ENCODE measurements at regions not wholly inside any gene's neighbourhood (a gene's known extent, or its start where the extent isn't known, plus 50 kb on each side); places are given as distances from the start of the nearest gene placed in this dataset.
A peak's percentile ranks its signal among the peaks of the same experiment; 100 is the strongest.

- Histone ChIP-seq H3K4ac (ENCODE audit: low read length) (no peak overlapping the region), H3K9ac (ENCODE audit: low read depth, low read length, poor library complexity) (no peak overlapping the region), H3K23ac (ENCODE audit: low read depth, low read length, poor library complexity) (no peak overlapping the region), H3K18ac (ENCODE audit: low read length) (no peak overlapping the region), H3K27me3 (ENCODE audit: control insufficient read depth in 3 of 3, insufficient read depth in 3 of 3, low read depth in 1 of 3, low read length in 3 of 3) (no peaks in the 10 kb centered on the region), H3K36me3 (replicated peaks in 1 of 2; ENCODE audit: control insufficient read depth in 2 of 2, insufficient read depth in 2 of 2, low read length in 2 of 2) (no peaks in the 10 kb centered on the region), H4K91ac (ENCODE audit: low read depth, low read length, poor library complexity) (no peak overlapping the region), H4K8ac (ENCODE audit: low read depth, low read length) (no peak overlapping the region), H3K4me3 (ENCODE audit: low read length in 2 of 2) (no peak overlapping the region), H2AFZ (ENCODE audit: low read length) (no peak overlapping the region), H2AK5ac (ENCODE audit: low read depth, low read length) (no peak overlapping the region), H3K27ac (replicated peaks; ENCODE audit: low read length) (no peak overlapping the region), H2BK5ac (ENCODE audit: low read length) (no peak overlapping the region), H3K9me3 (replicated peaks in 1 of 2; ENCODE audit: control insufficient read depth in 2 of 2, insufficient read depth in 1 of 2, low read depth in 1 of 2, low read length in 2 of 2) (peaks cover 0 to 13% of the 10 kb centered on the region in 2 donors), H2BK15ac (ENCODE audit: low read length) (no peak overlapping the region), H3K4me1 (ENCODE audit: control insufficient read depth in 2 of 2, insufficient read depth in 1 of 2, low read depth in 1 of 2, low read length in 2 of 2) (no peaks in the 10 kb centered on the region), H2BK12ac (ENCODE audit: low read length) (no peak overlapping the region), H3K79me1 (ENCODE audit: low read depth, low read length) (no peaks in the 10 kb centered on the region), H3K14ac (ENCODE audit: low read length) (no peak overlapping the region), H2BK120ac (ENCODE audit: low read depth, low read length) (no peak overlapping the region), H3K4me2 (ENCODE audit: insufficient read depth, low read length, poor library complexity, severe bottlenecking) (no peak overlapping the region)
- WGBS, 2 donors (ENCODE audit: extremely low coverage in 2 of 2, insufficient read length in 2 of 2, insufficient replicate concordance in 1 of 2), result no CpG with 5 or more reads among the region's 2 CpGs
- DNase-seq (ENCODE audit: low spot score), result no peak
These were observed 990.3 kb upstream of the ZNF722 start for GRCh38 chr7:63008366-63008765.

GRCh38 chr7:63009771-63010170 is 988.9 kb upstream of the ZNF722 start:
- H3K14ac ChIP-seq (ENCODE audit: low read length), result no peak overlapping the region
- no peak overlapping the region for H3K23ac ChIP-seq (ENCODE audit: low read depth, low read length, poor library complexity)
- H3K4me3 ChIP-seq (ENCODE audit: low read length in 2 of 2), result no peak overlapping the region
- H3K27ac ChIP-seq (replicated peaks; ENCODE audit: low read length), result no peak overlapping the region
- H4K91ac ChIP-seq (ENCODE audit: low read depth, low read length, poor library complexity), result no peak overlapping the region
- H3K27me3 ChIP-seq (ENCODE audit: control insufficient read depth in 3 of 3, insufficient read depth in 3 of 3, low read depth in 1 of 3, low read length in 3 of 3), result no peaks in the 10 kb centered on the region
- H3K36me3 ChIP-seq (replicated peaks in 1 of 2; ENCODE audit: control insufficient read depth in 2 of 2, insufficient read depth in 2 of 2, low read length in 2 of 2), result no peaks in the 10 kb centered on the region
- no peak overlapping the region for H2BK15ac ChIP-seq (ENCODE audit: low read length)
- no peak overlapping the region for H2BK120ac ChIP-seq (ENCODE audit: low read depth, low read length)
- H4K8ac ChIP-seq (ENCODE audit: low read depth, low read length), result no peak overlapping the region
- H3K4me1 ChIP-seq (ENCODE audit: control insufficient read depth in 2 of 2, insufficient read depth in 1 of 2, low read depth in 1 of 2, low read length in 2 of 2), result no peaks in the 10 kb centered on the region
- WGBS, 2 donors (ENCODE audit: extremely low coverage in 2 of 2, insufficient read length in 2 of 2, insufficient replicate concordance in 1 of 2), result no CpG with 5 or more reads among the region's 7 CpGs
- no peak overlapping the region for H3K9ac ChIP-seq (ENCODE audit: low read depth, low read length, poor library complexity)
- no peak overlapping the region for H2BK12ac ChIP-seq (ENCODE audit: low read length)
- no peak overlapping the region for H3K18ac ChIP-seq (ENCODE audit: low read length)
- no peak for DNase-seq (ENCODE audit: low spot score)
- H3K4me2 ChIP-seq (ENCODE audit: insufficient read depth, low read length, poor library complexity, severe bottlenecking), result no peak overlapping the region
- H3K79me1 ChIP-seq (ENCODE audit: low read depth, low read length), result no peaks in the 10 kb centered on the region
- no peak overlapping the region for H2AFZ ChIP-seq (ENCODE audit: low read length)
- no peak overlapping the region for H3K4ac ChIP-seq (ENCODE audit: low read length)
- no peak overlapping the region for H2BK5ac ChIP-seq (ENCODE audit: low read length)
- no peak overlapping the region for H2AK5ac ChIP-seq (ENCODE audit: low read depth, low read length)
- peaks cover 0 to 19% of the 10 kb centered on the region in 2 donors for H3K9me3 ChIP-seq (replicated peaks in 1 of 2; ENCODE audit: control insufficient read depth in 2 of 2, insufficient read depth in 1 of 2, low read depth in 1 of 2, low read length in 2 of 2)

GRCh38 chr7:63012633-63013183 is 985.9 kb upstream of the ZNF722 start:
- Histone ChIP-seq H2BK15ac (ENCODE audit: low read length) (no peak overlapping the region), H3K18ac (ENCODE audit: low read length) (no peak overlapping the region), H2BK12ac (ENCODE audit: low read length) (no peak overlapping the region), H3K36me3 (replicated peaks in 1 of 2; ENCODE audit: control insufficient read depth in 2 of 2, insufficient read depth in 2 of 2, low read length in 2 of 2) (no peaks in the 10 kb centered on the region), H3K23ac (ENCODE audit: low read depth, low read length, poor library complexity) (no peak overlapping the region), H4K91ac (ENCODE audit: low read depth, low read length, poor library complexity) (no peak overlapping the region), H2AK5ac (ENCODE audit: low read depth, low read length) (no peak overlapping the region), H3K14ac (ENCODE audit: low read length) (no peak overlapping the region), H4K8ac (ENCODE audit: low read depth, low read length) (no peak overlapping the region), H2BK5ac (ENCODE audit: low read length) (no peak overlapping the region), H3K79me1 (ENCODE audit: low read depth, low read length) (no peaks in the 10 kb centered on the region), H3K9ac (ENCODE audit: low read depth, low read length, poor library complexity) (no peak overlapping the region), H3K27ac (replicated peaks; ENCODE audit: low read length) (no peak overlapping the region), H2BK120ac (ENCODE audit: low read depth, low read length) (no peak overlapping the region), H2AFZ (ENCODE audit: low read length) (no peak overlapping the region), H3K4me2 (ENCODE audit: insufficient read depth, low read length, poor library complexity, severe bottlenecking) (no peak overlapping the region), H3K9me3 (replicated peaks in 1 of 2; ENCODE audit: control insufficient read depth in 2 of 2, insufficient read depth in 1 of 2, low read depth in 1 of 2, low read length in 2 of 2) (peaks cover 0 to 26% of the 10 kb centered on the region in 2 donors), H3K4me1 (ENCODE audit: control insufficient read depth in 2 of 2, insufficient read depth in 1 of 2, low read depth in 1 of 2, low read length in 2 of 2) (no peaks in the 10 kb centered on the region), H3K27me3 (ENCODE audit: control insufficient read depth in 3 of 3, insufficient read depth in 3 of 3, low read depth in 1 of 3, low read length in 3 of 3) (no peaks in the 10 kb centered on the region), H3K4me3 (ENCODE audit: low read length in 2 of 2) (peak overlapping the region in 1 of 2 donors; percentile 54), H3K4ac (ENCODE audit: low read length) (no peak overlapping the region)
- DNase-seq (ENCODE audit: low spot score), result no peak
- WGBS, 2 donors (ENCODE audit: extremely low coverage in 2 of 2, insufficient read length in 2 of 2, insufficient replicate concordance in 1 of 2), result no CpG with 5 or more reads among the region's 6 CpGs

GRCh38 chr7:63014792-63015191 is 983.9 kb upstream of the ZNF722 start:
- no peak overlapping the region for H3K4me3 ChIP-seq (ENCODE audit: low read length in 2 of 2)
- H2BK5ac ChIP-seq (ENCODE audit: low read length), result no peak overlapping the region
- no peak overlapping the region for H3K14ac ChIP-seq (ENCODE audit: low read length)
- no peak overlapping the region for H3K4ac ChIP-seq (ENCODE audit: low read length)
- H3K9me3 ChIP-seq (replicated peaks in 1 of 2; ENCODE audit: control insufficient read depth in 2 of 2, insufficient read depth in 1 of 2, low read depth in 1 of 2, low read length in 2 of 2), result peaks cover 0 to 29% of the 10 kb centered on the region in 2 donors
- no peak overlapping the region for H3K27ac ChIP-seq (replicated peaks; ENCODE audit: low read length)
- H2AFZ ChIP-seq (ENCODE audit: low read length), result no peak overlapping the region
- H3K27me3 ChIP-seq (ENCODE audit: control insufficient read depth in 3 of 3, insufficient read depth in 3 of 3, low read depth in 1 of 3, low read length in 3 of 3), result no peaks in the 10 kb centered on the region
- no peak overlapping the region for H2AK5ac ChIP-seq (ENCODE audit: low read depth, low read length)
- no peaks in the 10 kb centered on the region for H3K36me3 ChIP-seq (replicated peaks in 1 of 2; ENCODE audit: control insufficient read depth in 2 of 2, insufficient read depth in 2 of 2, low read length in 2 of 2)
- H3K79me1 ChIP-seq (ENCODE audit: low read depth, low read length), result no peaks in the 10 kb centered on the region
- no peak overlapping the region for H3K18ac ChIP-seq (ENCODE audit: low read length)
- H4K91ac ChIP-seq (ENCODE audit: low read depth, low read length, poor library complexity), result no peak overlapping the region
- H3K9ac ChIP-seq (ENCODE audit: low read depth, low read length, poor library complexity), result no peak overlapping the region
- H2BK12ac ChIP-seq (ENCODE audit: low read length), result no peak overlapping the region
- no peak overlapping the region for H3K23ac ChIP-seq (ENCODE audit: low read depth, low read length, poor library complexity)
- H4K8ac ChIP-seq (ENCODE audit: low read depth, low read length), result no peak overlapping the region
- H2BK120ac ChIP-seq (ENCODE audit: low read depth, low read length), result no peak overlapping the region
- no peaks in the 10 kb centered on the region for H3K4me1 ChIP-seq (ENCODE audit: control insufficient read depth in 2 of 2, insufficient read depth in 1 of 2, low read depth in 1 of 2, low read length in 2 of 2)
- DNase-seq (ENCODE audit: low spot score), result no peak
- no peak overlapping the region for H2BK15ac ChIP-seq (ENCODE audit: low read length)
- no CpG with 5 or more reads among the region's 8 CpGs for WGBS, 2 donors (ENCODE audit: extremely low coverage in 2 of 2, insufficient read length in 2 of 2, insufficient replicate concordance in 1 of 2)
- H3K4me2 ChIP-seq (ENCODE audit: insufficient read depth, low read length, poor library complexity, severe bottlenecking), result no peak overlapping the region
